Endometrial microvascular endothelial cells (primary cell): ENCODE measurements at regions not wholly inside any gene's neighbourhood (a gene's known extent, or its start where the extent isn't known, plus 50 kb on each side); places are given as distances from the start of the nearest gene placed in this dataset.

Source experiments
- in situ Hi-C: cut with HindIII; loops from 2 replicates; pipeline ENCODE4 v1.10.0; 2017; ENCODE audit warnings: low sequenced_read_pairs, low pct_unique_long_range_greater_than_20kb; ENCODE audit errors: inconsistent ontology term

- in situ Hi-C loops, result loop anchor here (10.0 kb wide), 1 partner anchor 88 kb away; no protein-coding TSS in a partner anchor
Measured at GRCh38 chr4:140252742-140253555, 99.0 kb upstream of the MAML3 start.

DNA sequence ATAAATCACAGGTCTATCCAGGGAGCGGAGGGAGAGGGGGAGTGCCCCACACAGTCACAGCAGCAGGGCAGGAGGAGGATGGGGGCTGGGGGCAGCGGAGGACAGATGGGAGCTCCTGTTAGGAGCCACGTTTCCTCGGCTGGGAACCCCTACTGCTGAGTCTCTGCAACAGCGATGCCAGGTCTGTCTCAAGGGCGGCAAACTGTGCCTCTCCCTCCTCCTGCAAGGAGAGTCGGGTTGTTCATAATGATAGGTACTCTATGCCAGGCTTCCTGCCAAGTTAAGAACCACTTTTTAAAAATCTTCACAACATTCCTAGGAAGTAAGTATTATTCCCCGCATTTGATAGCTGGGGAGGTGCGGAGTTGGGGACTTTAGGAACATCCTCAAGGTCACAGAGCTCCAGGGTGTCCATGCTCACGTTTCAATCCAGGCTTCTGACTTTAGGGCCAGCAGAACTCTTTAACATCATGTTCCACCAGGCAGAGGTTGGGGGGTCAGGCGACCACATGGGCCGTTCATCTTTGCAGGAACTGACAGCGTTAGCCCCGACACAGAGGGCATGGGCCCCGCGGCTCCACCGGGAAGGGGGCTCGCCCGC, 98.3 kb upstream of the MAML3 start:
- in situ Hi-C loops, result loop anchor here (10.0 kb wide), 1 partner anchor 87 kb away; no protein-coding TSS in a partner anchor

GRCh38 chr4:140251571-140251970, 97.6 kb upstream of the MAML3 start:
- in situ Hi-C loops, result loop anchor here (10.0 kb wide), 1 partner anchor 87 kb away; no protein-coding TSS in a partner anchor

GRCh38 chr4:140250989-140251552, 97.1 kb upstream of the MAML3 start:
- in situ Hi-C loops, result loop anchor here (10.0 kb wide), 1 partner anchor 86 kb away; no protein-coding TSS in a partner anchor

GRCh38 chr4:140249351-140249750, 95.4 kb upstream of the MAML3 start:
- in situ Hi-C loops, result no loop called here

DNA sequence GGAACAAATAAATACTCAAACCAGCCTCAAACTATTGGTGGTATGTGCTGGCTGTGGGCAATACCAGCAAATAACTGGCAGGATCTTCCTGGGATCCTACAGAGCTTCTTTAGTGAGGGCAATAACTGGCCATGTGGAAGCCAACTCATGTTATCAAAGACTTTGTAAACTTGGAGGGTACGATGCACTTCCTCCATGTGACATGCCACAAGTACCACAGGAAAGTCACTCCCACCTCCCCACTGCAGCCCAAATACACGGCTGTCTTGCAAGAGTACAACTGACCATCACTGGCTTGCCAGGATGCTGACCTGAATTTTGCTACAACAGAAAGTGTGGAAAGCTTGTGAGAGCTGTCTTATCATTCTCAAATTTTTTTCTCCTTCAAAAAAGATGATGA, 93.3 kb upstream of the MAML3 start:
- in situ Hi-C loops, result no loop called here

- in situ Hi-C loops, result no loop called here
Measured at GRCh38 chr4:140246216-140246615, 92.2 kb upstream of the MAML3 start.

- in situ Hi-C loops, result no loop called here
Measured at GRCh38 chr4:140244328-140244727, 90.3 kb upstream of the MAML3 start.

DNA sequence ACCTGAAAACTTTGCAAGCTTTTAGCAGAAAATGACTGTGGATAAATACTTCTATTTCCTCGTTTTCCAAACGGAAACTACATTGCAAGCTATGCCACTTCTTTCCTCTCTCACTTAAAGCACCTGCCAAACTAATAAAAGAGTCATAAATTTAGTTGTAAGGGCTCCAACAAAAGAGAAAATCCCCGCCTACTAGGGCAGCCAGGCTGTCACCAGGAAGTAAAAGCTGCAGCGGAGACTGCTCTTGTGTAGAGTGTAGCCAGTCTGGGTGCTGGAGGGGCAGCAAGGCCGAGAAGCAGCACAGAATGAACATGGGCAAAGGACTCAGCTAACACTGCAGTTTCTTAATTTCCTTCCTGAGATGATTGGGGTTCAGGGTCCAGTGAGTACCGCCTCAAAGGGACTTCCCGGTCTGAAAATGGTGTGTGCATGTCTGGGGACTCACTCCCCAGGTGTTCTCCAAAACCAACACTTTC, 89.3 kb upstream of the MAML3 start:
- in situ Hi-C loops, result no loop called here

DNA sequence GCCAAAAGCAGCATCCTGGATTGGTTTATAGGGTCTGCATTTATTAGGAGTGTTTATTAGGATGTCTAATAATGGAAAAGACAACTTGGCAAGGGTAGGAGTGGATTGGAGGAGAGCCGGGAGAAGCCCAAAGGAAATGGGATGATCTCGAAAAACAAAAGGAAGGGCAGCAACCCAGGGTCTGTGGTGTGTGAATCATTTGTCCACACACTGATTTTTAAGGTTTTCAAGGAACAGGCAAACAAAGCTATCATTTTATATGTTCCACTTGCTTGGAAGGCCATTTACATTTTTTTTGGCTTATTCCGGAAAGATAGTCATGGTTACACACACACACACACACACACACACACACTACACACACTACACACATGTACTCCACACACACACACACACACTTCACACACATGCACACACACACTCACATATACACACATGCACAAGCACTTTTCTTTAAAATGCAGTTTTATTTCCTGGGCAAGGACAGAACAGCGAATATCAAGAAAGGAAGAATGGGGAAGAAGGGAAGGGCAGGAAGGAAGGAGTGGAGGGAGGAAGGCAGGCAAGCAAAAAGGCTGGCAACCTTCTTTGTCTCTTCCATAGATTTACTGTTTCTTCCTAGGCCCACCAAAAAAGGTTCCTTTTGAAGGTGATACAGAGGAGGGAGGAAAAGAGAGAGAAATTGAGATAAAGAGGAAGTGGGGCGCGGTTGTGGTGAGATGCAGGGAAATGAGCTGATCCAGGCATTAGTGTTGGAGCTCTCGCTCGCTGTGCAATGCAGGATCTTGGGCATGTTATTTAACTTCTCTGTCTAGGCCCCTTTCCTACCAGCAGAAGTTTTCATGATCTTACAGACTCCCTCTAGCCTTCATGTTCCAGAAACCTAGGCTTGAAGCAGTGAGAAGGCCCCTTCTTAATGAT, 88.6 kb upstream of the MAML3 start:
- in situ Hi-C loops, result no loop called here

DNA sequence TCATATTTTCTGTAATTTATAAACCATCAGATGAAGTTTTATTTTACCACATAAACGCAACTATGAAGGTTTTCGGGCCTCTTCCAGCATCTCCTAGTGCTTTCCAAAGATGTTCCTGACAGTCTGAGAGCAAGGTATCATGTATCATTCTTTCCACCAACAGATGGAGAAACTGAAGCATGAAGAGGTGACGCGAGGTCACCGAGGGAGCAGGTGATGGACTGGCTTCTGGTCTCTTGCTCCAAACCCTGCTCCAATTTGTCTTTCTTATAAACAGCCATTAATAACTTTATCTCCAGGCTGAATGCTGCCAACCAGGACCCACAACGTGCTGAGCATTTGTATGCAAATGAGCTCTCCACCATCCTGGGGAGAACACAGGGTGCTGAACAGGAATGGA, 86.3 kb upstream of the MAML3 start:
- in situ Hi-C loops, result no loop called here

DNA sequence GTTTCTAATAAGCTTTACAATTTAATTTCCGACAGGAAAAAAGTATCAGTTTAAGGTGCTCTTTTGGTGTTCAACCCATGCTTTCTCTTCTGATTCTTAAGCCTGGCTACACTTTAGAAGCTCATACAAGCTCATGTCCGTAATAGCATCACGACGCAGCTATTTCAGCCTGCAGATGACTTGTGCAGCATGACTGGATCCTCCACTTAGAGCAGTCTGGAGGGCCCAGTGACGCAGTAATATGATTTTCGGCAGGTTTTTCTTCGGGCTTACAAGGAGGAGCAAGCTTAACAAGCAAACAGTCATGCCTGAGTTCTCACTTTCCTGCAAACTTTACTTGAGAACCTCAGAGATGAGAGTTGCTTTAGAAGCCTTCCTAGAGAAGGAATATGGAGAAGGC, 85.3 kb upstream of the MAML3 start:
- in situ Hi-C loops, result no loop called here

DNA sequence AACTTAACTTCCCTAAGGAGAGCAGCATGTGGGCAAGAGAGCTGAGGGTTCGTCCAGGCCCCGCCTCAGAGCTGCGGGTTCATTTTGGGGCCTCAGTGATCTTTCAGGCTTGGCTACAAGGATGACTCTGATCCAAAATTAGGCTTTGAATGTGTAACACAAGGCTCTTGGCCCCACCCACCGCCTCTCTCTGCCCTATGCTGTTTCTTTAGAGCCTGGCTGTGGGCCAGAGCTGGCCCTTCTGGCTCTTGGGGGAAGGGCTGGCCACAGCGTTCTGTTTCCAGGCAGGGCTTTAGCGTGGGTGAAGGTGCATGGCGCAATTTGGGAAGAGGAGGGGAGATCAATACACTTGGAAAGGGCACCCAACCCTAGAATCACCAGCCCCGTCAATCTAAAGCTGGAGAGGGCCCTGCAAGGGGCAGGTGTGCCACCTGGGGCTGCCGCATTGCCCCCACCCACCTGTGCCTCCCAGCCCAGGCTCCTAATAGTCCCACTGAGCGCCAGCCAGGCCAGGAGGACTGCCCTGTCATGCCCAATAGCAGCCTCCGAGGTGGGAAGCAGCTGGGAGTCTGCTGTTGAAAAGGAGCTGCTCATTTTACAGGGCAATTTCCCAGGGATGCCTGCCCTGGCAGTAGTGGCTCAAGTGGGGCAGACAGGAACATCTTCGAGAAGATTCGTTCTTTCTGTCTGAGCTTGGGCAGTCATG, 84.5 kb upstream of the MAML3 start:
- in situ Hi-C loops, result no loop called here

DNA sequence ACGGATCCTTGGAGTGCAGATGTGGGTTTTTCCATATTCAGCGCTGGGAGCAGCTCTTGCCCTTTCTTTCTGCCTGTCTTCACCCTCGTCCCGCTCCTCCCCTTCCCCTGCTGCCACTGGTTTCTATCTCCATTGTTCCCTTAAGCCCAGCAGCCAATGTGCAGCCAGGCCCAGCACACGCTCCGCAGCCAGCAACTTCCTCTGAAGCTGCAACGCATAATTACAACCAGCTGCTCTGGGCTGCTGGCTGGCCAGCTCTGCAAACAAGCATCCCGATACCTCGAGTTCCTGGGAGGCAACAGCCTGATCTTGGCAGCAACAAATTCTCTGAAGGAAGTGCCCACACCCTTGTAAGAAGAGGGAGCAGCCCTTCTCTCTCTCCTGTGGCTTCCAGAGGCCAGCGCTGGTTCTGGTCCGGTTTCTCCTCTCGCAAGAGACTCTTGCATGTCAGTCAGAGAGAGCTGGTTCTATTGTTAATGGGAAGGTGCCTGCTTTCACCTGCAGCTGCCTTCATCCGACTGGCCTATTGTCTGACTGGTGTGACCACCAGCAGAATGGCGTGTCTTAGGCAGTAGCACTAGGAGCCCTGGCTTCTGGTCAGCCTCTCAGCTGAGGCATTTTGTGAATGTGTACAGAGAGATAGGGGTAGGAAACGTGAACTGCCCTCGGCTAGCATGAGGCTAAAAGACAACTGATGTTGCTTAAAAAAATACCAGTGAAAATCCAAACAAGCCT, 83.8 kb upstream of the MAML3 start:
- in situ Hi-C loops, result no loop called here

DNA sequence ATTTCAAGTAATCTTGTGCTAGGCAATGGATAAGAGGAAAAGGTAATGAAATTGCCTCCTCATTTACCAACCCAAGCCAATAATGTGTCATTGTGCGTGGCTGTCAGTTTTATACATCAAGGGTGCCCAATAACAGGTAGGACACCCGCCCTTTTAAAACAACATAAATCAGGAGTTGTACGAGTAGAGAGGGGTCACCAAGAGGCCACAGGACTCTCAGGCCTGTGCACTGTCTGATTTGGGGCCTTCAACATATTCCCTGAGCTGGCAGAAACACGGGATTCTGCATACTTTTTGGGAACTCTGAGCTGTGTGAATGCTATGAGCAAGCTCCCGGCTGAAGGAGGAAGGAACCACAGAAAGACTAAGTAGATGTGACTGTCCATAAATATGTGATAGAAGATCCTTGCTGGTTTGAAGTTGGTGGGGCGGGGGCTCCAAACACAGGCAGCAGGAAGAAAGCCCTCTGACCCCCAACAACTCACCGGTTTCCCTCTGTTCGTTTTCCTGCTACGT, 82.7 kb upstream of the MAML3 start:
- in situ Hi-C loops, result no loop called here

GRCh38 chr4:140234697-140235060, 80.7 kb upstream of the MAML3 start:
- in situ Hi-C loops, result no loop called here

DNA sequence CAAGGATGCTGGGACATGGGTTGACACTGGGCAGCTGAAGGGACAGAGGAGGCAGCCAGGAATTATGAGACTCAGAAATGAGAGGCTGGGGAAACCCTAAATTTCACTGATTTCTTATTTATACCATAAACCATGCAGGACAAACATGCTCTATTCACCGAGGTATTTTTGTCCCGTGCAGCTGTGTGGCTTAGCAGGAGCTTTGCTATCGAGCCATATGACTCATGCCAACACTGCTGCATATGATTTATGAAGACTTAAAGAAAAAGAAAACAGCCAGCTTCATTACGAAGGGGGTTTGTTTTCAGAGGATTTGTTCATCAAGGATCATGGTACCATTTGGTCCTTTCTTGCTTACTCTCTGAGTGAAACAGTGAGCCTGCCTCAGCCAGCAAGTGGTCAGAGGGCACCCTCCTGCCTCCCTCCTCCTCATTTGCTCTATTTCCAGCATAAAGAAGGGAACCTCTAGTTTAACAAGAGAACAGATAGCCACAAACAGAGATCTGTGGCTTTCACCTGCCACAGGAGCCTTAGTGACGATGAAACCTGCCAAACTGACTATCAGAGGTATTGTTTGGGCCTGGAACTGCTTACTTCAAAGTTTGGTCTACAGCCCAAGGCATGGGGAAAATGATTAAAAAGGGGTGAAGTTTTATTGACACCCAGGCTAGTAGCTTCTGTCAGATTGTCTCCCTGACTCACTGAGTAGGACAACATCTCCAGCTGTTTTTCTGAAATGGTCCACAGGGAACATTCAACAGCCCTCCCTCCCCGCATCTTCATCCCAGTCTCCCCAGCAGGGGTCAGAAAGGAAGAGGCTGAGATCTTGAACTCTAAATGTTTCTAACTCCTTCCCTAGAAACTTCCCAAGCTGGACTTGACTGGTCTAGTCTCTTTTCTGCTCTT, 80.1 kb upstream of the MAML3 start:
- in situ Hi-C loops, result no loop called here
